ENCODE measurements at regions not wholly inside any gene's neighbourhood (a gene's known extent, or its start where the extent isn't known, plus 50 kb on each side); places are given as distances from the start of the nearest gene placed in this dataset.
"Not testable (repeated sequence)": the region's sequence is repeated elsewhere in the genome, so short reads cannot be mapped to it uniquely, and the experiment has no call there.

DNA sequence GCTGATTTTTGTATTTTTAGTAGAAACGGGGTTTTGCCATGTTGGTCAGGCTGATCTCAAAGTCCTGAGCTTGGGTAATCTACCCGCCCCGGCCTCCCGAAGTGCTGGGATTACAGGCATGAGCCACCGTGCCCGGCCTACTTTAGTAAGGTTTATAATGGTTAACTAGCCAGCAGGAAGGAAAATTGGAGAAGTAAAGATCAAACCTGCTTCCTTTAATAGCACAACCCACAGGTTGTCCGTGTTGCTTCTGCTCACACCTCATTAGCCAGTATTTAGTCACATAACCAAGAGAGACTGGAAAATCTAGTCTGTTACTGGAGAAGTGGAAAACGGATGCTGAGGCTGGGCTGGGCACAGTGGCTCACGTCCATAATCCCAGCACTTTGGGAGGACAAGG, 51.9 kb upstream of the TBL1XR1 start:
- no peak for DNase-seq

GRCh38 chr3:177250151-177250550, 52.9 kb upstream of the TBL1XR1 start:
- no peak for DNase-seq

DNA sequence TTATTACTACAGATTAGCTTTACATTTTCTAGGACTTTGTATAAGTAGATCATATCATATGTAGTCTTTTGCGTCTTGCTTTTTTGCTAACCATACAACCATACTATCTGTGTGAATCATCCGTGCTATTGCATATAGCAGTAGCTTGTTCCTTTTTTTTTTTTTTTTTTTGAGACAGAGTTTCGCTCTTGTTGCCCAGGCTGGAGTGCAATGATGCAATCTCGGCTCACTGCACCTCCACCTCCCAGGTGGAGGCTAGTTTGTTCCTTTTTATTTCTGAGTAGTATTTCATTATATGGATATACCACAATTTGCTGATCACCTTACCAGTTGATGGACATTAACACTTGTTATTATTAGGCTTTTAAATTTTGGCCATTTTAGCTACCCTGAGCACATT, 54.5 kb upstream of the TBL1XR1 start:
- DNase-seq, result no peak

GRCh38 chr3:177257006-177257405, 59.7 kb upstream of the TBL1XR1 start:
- DNase-seq, result no peak

DNA sequence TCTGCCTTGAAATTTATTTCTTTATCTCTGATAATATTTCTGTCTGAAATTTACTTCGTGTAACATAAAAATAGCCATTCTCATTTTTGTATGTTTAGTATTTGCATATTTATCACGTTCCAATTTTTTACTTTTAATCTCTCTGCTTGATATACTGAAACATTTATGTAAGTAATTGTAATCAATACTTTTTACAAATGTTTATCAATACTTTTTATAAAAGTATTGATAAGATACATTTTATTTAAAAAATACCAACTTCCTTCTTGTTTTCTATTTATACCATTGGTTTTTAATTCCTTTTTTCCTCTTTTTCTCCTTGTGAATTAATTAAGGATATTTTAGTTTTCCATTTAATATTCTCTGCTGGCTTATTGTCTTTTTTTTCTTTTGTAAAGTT, 60.3 kb upstream of the TBL1XR1 start:
- no peak for DNase-seq

GRCh38 chr3:177262396-177262795, 65.1 kb upstream of the TBL1XR1 start:
- no peak for DNase-seq

DNA sequence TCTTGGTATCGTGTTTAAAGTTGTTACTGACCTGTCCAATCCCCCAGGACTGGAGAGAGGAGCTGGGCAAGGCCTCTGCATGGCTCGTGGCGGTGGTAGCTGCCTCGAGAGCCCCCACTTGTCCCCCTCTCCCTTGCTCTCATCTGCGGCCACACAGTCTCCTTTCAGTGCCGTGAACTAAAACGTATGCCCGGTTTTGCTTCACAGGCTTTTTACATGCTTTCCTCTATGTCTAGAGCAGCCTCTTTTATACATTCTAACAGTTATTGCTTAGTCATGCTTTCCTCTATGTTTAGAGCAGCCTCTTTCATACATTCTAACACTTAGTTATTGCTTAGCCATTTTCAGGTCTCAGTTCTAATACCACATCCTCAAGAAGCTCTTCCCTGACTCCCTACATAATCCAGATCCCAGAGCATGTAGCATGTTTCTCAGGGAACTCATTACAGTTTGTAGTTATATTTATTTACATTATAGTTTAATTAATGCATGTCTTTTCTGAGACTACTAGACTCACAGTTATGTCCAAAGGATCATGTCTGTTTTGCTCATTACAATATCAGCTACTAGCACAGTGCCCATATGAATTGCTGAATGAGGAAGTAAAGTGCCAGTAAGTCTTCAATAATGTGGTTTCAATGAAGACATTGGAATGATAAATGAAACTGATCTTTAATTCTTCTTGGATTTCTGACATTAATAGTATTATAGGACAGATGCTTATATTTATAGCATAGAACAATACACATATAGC, 66.5 kb upstream of the TBL1XR1 start:
- no peak for DNase-seq

GRCh38 chr3:177271811-177272501, 74.7 kb upstream of the TBL1XR1 start:
- DNase-seq, result not testable (repeated sequence)

- DNase-seq, result no peak
Measured at GRCh38 chr3:177278016-177278415, 80.7 kb upstream of the TBL1XR1 start.

DNA sequence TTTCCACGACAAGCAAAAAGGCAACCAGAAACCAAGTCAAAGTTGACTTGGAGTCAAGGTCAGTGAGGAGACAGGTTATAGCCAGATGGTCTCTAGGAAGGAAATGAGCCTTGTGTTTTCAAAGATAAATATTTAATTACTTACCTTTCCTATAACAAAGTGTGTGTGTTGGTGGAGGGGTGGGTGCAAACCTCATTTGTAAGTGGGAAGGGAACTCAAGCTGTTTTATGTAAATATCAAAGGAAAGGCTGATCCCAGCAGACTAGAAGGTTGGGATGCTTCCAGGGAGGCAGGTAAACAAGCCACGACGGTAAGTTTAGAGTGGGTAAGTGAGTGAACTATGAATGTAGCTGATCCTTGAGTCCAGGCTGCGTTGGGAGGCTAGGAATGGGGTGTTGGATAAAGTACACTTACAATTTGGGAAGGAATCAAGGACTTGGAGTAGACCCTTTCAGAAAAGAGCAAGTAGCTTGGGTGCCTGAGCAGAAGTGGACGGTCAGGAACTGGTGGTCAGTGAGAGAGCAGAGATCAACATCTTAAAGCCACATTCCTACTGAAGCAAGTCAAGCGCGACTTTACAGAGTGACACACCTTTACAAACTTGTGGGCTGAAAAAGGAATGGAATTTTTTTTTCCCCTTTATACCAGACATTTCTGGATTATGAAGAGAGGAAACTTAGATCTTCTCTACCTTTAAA, 82.0 kb upstream of the TBL1XR1 start:
- no peak for DNase-seq

DNA sequence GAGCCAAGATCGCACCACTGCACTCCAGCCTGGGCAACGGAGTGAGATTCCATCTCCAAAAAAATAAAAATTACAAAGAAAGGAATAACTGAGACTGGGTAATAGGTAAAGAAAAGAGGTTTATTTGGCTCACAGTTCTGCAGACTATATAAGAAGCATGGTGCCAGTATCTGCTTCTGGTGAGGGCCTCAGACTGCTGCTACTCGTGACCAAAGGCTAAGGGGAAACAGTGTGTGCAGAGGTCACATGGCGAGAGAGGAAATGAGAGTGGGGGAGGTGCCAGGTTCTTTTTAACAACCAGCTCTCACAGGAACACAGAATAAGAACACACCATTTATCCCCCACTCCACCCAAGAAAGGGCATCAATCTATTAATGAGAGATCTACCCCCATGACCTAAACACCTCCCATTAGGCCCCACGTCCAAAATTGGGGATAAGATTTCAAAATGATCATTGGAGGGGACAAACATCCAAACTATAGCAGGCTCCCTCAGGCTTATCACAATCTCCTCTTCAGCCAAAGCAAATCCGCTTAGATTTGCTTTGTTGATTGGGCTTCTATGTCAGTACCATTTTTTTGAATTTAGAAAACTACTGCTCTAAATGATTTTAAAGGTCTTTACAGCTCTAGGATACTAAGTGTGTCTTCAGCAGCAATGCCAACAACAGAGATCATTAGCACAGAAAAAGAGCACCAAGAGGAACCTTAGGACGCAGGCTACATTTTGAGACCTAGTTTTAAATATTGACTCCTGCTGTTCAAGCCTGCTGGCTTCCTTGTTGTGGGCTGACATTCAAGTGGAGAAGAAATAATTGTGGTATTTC, 84.2 kb upstream of the TBL1XR1 start:
- no peak for DNase-seq

- no peak for DNase-seq
Measured at GRCh38 chr3:177282119-177282655, 84.9 kb upstream of the TBL1XR1 start.

- no peak for DNase-seq
Measured at GRCh38 chr3:177283983-177284382, 86.7 kb upstream of the TBL1XR1 start.

DNA sequence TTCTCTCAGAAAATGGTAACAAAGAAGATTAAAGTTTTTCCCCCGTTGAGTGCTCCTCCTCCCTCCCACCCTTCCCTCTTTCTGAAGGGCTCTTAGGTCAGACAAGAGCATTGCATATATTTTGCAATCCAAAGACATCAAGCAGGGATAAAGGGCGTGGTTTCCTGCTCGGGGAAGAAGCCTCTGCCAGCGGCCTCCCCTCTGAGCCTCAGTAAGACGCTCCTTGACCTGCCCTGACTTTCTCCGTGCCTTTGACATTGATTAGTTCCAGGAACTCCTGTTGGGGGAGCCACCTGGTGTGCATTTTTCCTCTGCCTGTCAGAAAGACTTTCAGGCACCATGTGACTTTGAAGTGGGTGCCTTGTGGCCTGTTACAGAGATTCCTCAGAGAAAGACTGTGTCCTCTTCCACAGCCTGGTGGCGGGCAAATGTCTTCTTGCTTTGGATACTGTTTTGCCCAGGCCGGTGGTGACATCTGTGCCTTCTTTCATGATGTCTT, 87.2 kb upstream of the TBL1XR1 start:
- no peak for DNase-seq

- no peak for DNase-seq
Measured at GRCh38 chr3:177286034-177286433, 88.8 kb upstream of the TBL1XR1 start.

DNA sequence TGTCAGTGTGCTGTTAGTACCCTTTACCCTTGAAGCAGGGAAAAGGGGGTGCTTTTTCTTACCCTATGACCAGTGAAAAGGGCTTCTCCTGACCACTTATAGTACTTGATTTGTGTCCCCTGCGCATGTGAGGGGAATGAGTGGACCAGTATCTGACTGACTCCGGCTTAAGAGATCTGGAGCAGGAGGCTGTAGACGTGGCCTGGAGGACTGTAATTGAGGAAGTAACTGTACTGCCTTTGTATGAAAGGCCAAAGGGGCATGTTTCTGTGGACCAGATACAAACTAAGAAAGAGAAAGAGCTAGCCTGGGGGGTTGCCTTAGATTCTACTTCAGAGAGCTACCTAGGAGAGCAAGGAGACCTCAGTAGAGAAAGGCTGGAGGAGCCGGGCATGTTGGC, 89.9 kb upstream of the TBL1XR1 start:
- no peak for DNase-seq

GRCh38 chr3:177290633-177291032, 93.4 kb upstream of the TBL1XR1 start:
- DNase-seq, result no peak

- no peak for DNase-seq
Measured at GRCh38 chr3:177294221-177294620, 96.9 kb upstream of the TBL1XR1 start.

- DNase-seq, result no peak
Measured at GRCh38 chr3:177295116-177295515, 97.8 kb upstream of the TBL1XR1 start.

DNA sequence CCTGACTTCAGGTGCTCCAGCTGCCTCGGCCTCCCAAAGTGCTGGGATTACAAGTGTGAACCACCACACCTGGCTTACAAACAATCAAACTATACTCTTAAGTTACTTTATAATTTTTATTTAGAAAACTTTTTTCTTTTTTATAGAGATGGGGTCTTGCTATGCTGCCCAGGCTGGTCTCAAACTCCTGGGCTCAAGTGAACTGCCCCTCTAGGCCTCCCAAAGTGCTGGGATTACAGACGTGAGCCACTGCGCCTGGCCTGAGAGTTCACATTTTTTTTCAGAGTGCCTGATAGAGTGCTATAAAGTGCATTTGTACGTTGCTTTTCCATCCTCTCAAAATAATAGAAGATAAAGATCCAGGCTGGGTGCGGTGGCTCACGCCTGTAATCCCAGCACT, 102.0 kb upstream of the TBL1XR1 start:
- DNase-seq, result no peak

GRCh38 chr3:177300039-177300833, 103.0 kb upstream of the TBL1XR1 start:
- no peak for DNase-seq

DNA sequence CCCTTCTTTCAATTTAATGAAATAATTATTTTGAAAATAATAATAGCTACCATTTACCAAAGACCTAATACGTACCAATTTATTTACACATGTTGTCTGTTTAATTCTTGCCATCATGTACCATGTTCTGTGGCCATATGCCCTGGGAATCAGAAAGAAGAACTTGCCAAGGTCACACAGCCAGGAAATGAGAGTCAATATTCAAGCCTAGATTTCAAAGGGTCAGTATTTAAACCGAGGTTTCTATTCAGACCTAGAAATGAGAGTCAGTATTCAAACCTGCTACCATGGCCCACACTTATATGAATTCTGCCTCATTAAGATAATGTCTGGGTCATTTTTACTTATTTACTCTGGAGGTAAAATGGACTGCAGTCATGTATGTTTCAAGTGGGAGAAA, 103.6 kb upstream of the TBL1XR1 start:
- no peak for DNase-seq

Measured in NCI-H1694 (cell line).